HG03280 (cell line): ENCODE measurements at regions not wholly inside any gene's neighbourhood (a gene's known extent, or its start where the extent isn't known, plus 50 kb on each side); places are given as distances from the start of the nearest gene placed in this dataset.

Source experiments
- ATAC-seq: cut with Tn5 transposase; IDR thresholded peaks from one replicate; pipeline ENCODE4 v1.9.1; 2021; ENCODE audit warnings: mild to moderate bottlenecking, moderate library complexity; ENCODE audit not compliant: unreplicated experiment

DNA sequence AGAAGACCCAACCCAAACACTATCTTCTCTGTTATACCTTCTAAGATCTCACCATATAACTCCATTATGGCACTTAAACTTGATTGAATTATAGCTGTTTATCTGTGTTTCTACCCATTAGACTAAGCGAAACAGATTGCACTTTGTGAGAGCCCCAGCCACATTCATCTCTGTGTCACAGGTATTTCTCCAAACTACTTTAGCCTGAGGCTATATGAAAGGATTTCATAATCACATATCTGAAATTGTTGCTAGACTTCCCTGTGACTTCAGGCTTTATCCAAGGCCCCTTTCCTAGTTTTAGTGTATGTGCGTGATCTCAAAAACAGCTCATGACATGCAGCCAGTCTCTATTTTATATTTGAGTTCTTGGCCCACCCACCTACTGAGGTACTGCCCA is 745.0 kb upstream of the ACVR2A start:
- no peak for ATAC-seq

DNA sequence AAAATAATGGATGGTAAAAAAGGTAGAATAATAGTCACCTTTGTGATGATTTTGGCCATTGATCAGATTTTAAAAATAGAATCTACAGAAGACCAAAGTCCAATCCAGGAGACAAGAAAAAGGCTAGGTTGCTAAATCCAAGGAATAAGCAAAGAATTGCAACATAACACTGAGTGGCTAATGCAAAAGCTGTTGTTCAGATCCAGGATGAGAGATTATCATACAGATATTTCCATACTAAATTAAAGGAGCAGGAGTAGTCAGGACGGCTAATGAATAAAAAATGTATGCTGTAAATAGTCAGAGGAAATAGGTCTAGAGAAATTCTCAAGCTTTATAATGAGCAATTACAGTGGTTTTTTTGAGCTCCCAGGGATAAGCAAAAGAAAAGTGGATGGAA is 745.9 kb upstream of the ACVR2A start:
- no peak for ATAC-seq

DNA sequence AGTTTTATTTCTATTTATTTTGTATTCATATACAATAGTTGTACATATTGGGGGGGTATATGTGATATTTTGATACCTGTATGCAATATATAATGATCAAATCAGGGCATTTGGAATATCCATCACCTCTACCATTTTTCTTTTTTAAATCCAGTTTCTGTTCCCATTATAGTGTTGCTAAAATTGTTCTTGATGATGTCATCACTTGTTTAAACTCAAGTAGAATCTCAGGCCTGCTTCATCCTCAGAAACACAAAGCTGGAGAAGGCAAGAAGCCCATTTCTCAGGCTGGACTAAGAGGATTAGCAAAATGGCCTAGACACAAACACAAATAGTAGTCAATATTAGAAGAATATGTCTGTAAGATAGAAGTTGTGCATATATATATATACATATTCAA is 747.1 kb upstream of the ACVR2A start:
- ATAC-seq = no peak

DNA sequence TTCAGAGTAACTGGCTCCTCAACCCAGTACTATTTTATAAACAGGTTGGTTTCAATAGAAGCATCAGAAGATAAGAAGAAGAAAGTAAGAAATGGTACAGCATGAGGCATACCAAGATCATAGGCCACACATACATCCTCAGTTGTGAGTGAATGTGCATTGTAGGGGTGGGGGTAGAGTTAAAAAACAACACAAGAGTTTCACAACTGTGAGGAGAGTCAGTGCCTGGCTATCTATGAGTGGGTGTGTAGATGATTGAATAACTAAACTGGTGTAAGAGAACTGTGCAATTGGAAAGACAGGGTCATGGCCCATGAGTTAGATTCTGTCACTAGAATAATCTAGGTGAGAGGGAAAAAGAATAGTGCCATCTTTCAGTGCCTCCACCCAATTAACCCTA is 748.2 kb upstream of the ACVR2A start:
- no peak for ATAC-seq

DNA sequence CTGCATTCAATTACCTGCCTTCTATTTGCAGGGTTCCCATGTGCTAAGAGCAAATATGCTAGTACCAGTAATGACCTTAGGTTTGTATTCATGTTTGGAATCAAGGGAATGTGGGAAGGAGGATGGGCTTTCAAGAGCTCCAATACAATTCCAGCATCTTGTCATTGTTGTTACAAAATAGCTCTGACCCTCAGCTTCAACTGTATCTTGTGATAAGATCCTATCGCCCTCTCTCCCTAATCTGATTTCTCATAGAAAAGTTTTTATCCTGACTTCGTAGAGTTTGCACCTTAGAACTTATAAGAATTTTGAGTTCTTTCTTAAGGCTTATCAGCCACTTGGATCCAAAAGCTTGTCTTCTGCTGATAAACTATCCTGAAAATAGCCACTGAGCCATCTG is 749.5 kb upstream of the ACVR2A start:
- no peak for ATAC-seq

DNA sequence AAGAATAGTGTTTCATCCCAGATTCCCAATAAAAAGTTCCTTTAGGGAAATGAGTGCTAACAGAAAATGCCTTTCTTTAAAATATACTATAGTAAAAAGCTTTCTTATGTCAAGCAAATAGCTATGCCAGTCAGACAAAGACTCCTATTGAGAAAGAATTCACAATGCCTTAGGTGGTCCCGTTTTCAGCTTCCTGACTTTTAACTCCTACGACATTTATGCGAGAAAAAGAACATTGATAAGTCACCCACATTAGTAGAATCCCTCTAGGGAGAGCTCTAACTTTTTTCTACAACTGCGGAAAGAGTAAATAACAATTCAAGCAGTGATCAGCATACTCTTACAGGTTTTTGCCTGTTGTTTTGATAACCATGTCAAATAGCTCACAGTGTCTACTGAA is 750.8 kb upstream of the ACVR2A start:
- ATAC-seq = no peak

DNA sequence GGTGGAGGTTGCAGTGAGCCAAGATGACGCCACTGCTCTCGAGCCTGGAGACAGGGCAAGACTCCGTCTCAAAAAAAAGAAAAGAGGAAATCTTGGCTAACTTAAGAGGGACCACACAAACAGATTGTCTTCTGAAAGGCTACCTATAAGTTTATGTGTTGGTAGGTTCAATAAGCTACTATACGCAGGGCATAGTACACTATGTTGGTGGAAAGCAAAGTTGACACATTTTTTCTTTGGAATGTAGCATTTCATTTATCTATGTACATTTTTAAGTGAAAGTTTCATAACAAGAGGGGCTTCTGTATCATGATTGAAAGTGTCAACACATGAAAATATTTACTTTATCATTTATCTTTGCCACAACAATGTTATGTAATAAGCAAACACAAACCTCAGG is 752.6 kb upstream of the ACVR2A start:
- ATAC-seq = no peak

DNA sequence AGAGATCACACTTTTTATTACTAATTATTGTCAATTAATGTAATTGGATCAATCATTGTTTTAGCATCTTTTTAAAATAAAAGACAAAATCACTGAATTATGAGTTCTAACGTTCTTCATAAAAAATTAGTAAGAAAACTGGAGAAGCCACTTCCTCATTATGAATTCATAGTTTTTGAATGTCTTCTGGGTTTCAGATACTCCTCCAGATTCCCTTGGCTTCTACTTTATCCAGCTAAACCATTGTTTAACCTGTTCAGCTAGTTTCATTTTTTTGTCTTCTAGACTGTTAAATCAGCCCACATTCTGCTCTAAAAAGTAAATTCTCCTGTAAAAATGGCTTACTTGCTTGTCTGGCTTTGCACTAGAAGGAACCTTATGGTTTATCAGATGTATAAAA is 753.4 kb upstream of the ACVR2A start:
- no peak for ATAC-seq

DNA sequence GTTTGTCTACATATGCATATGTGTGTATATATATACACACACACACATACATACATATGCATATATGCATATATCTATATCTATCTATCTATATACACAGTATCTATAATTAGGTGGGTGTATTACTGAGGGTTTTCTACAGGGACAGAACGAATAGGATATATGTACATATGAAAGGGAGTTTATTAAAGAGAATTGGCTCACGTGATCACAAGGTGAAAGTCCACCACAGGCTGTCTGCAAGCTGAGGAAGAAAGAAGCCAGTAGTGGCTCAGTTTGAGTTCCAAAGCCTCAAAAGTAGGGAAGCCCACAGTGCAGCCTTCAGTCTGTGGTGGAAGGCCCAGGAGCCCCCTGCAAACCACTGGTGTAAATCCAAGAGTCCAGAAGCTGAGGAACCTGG is 756.0 kb upstream of the ACVR2A start:
- no peak for ATAC-seq

DNA sequence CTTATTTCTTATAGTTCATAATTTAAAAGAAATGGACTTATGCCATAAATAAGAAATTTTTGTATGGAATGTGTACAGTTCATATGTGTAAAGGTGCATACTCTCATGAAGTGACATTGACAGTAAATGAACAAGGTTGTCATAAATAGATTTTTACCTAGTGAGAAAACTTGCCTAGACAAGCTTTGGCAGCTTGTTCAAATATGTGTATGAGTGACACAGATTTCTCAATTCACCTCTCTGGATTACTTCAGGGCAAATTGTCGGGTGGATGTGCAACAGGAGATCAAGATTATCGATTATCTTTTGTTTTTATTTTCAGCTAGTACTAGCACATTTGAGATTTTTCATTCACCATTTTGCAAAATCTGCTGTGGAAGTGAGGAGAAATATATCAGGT is 758.1 kb upstream of the ACVR2A start:
- no peak for ATAC-seq

DNA sequence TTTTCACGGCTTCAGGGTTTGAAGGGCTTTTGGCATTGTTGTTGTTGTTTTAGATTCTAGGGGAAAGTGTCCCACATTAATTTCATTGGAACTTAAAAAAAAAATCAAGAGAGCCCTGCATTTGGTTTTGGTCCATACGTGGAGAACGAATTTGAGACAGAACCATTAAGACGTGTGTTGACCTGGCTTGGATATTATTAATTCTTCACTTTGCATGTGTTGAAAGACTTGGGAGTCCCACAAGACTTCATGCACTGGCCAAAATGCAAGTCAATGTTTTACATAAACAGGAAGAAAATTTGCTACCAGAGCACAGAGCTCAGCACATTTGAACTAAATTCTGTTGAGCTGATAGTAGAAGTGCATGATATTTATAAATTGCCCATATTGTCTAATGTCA is 761.2 kb upstream of the ACVR2A start:
- ATAC-seq = no peak

DNA sequence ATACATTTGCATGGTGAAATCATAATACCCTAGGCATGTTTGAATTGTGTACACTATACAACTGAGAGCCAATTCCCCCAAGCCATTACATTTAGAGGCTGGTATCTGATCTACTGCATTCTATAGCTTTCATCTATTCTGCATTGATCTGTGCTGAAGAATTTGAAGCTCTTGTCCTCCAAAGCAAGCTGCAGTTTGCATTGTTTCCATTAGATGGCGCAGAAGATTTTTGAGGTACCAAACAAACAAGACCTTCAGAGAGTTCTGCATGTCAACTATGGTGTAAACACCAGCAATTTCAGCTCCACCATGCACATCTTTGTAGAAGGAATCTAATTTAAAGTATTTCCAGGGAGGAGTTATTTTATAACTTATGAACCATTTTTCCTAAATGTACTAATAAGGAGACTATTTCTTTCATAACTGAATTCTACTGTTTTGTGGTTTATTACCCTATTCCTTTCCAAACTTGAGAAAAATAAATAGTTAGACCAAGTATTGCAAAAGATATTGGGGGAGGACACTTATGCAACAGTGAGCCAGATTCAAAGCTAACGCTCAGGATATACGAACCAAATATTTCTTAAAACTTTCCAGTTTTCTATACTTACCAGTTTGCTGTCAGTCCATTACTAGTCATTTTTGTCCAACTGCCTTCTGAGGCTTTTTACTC is 761.8 kb upstream of the ACVR2A start:
- ATAC-seq = peak; percentile 76

DNA sequence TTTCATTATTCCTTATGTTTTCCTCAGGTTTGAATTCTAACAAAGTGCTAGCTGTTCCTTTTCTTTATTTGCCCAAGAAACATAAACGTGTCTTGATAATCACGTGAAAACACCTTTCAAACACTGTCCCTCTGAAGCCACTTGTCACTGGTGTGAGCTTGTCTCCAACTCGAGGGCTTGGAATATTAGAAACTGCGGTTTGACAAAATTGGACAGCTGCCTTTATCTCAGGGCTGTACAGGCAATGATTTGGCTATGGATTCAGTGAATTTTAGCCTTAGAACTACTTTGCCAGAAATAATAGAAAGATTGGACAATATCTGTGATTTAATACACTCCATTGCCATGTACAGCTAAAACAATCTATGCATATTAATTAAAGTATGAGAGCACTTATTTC is 763.0 kb upstream of the ACVR2A start:
- ATAC-seq = no peak

DNA sequence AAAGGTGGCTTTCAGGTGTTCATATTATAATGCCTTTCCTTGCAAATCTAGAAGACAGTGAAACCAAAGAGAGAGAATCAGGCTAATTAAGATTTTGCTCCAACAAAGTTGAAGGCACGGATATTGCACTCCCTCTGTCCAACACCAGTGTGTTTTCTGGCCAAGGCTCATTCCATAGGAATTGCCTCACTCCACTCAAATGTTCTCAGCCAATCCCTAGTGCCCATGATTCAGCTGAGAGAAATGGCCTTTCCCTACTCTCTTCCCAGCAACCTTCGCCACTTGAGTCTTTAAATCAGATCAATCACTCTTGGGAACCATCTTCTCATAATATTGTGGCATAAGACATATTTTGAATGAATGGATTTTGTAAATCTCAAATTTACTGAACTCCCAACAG is 768.2 kb upstream of the ACVR2A start:
- no peak for ATAC-seq

DNA sequence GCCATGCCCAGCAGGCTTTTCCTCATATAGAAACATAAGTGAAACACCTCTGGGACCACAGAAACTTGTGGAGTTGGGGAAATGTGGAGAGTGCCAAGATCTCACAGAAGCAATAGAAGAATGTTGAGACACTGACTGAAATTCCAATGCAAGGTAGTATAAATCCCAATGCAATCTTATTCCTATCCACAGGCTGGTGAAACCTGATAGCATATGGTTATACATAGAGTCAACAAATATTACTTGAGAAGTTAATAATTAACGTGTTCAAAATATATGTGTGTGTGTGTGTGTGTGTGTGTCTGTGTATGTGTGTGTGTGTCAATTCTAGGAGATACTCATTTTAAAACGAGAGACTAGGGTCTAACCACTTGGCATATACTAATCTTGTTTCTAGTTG is 776.8 kb upstream of the ACVR2A start:
- ATAC-seq = no peak

DNA sequence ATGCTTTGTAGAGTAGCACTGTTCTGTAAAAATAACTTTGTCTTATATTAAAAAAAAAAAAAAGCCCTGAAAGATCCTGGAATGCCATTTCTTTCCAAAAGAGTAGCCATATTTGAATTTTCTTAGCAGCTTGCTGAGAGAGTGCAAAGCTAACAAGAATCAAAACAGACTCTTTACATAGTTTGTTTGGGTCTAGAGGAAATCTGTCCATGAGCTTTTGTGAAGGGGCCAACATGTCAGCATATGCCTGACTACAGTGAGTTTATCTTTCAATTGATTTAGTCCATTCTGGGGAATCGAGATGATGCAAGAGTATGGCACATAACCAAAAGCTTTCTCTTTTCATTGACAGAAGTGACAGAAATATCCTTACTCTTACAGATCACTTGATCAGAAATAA is 777.7 kb upstream of the ACVR2A start:
- no peak for ATAC-seq

DNA sequence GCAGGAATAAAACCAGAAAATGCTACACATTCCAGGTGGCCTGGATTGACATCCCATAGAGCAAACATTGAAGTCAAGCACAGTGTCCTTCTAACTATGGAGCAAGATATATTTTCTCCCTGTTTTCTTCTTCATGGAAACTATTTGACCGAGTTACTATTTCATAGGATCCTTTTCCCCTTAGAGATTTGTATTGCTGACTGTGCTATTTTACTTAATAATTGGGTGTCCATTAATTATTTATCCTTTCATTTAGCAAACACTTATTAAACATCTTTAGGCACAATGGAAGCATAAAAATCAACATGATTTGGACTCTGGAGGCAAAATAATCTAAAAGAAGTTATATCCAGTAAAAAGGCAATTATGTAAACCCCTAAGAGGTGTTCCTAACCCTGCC is 782.8 kb upstream of the ACVR2A start:
- ATAC-seq = no peak

DNA sequence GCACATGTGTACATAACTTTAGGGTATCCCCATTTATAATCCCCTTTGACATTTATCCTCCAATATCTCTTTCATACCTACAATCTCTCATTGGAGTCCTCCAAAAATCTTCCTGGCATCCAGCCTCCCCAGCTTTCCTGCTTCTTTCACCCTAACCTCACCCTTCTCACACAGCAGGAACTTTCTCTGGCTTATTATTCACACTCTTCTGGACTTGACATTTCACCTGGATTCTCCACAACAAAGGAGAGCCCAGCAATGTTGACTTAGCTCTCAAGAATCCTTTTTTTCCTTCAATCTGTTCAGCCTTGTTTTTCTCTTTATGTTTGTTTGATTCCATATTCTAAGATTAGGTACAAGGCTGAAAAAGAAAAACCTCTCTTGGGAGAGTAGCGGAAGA is 783.6 kb upstream of the ACVR2A start:
- no peak for ATAC-seq

DNA sequence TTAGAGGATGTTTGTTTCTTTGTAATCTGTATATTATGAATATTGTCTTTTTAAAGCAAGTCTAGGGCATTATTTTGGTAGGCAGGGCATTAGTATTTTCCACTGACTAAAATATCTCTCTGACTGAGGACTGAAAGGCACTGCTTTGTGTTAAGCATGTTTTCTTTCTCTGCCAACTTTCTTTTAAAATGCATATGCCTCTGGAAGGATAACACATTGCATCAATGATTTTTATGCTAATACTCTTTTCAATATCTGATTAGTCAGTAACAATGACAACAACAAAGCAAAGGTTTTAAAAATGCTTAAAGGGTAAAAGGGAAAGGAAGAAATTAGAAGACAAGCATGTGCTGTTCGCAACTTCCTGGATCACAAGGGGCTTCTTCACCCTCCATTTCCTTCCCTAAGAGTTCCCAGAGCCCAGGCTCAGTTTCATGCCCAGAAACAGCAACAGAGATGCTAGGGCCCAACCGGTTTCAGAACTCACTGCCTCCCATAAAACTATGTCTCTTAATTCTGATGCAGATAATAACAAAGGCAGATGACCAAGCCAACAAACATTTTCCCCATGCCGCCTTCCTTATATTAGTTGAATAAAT is 786.8 kb upstream of the ACVR2A start:
- no peak for ATAC-seq

DNA sequence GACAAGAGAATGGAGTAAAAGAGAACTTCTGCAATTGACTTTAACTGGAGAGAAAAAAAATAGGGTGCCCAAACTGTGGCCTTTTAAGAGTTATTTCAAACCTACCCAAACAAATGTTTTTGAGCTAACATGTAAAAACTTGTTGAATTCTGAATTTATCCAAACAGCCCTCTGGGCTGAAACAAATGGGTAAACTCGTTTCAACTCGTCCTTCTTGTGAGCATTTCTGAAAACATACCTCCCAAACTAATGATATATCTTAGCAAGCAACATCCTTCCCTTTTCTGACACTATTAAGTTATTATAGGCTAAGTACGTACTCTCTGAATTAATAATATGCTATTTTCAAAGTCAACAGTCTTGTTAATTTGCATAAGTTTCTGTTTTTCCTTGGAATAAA is 793.0 kb upstream of the ACVR2A start:
- no peak for ATAC-seq

DNA sequence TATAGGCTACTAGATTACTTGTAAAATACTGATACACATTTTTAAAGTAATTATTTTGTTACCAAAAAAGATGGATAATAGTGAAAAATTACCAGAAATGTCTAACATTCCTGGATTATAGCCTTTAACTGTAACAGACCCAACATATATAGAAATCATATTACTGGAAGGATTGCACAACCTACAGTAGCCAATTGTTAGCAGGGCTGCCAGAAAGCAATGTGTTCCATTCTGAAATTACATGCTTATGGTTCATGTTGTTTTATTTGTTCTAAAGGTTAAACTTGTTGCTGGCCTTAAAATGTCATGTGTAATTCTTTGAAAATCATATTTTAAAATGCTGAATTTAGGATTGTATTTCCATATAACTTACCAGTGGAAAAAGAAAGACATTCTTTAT is 793.6 kb upstream of the ACVR2A start:
- ATAC-seq = no peak

DNA sequence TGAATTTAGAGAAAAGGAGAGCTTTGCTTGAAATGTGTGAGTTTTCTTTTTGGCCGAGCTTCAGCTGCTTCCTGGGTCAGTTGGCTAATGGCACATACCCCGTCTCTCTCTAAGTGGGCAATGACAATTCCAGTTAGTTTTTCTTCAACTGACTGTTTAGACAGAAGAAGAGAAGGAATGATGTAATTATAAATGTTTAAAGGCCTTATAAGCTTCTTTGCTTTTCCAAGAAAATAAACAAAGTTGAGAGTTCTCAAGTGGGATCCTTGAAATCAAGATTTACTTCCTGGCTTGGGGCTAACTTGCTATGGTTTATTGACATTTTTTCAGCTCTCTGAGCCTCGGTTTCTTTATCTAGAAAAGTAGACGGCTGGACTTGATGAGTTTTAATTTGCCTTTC is 794.9 kb upstream of the ACVR2A start:
- ATAC-seq = no peak

DNA sequence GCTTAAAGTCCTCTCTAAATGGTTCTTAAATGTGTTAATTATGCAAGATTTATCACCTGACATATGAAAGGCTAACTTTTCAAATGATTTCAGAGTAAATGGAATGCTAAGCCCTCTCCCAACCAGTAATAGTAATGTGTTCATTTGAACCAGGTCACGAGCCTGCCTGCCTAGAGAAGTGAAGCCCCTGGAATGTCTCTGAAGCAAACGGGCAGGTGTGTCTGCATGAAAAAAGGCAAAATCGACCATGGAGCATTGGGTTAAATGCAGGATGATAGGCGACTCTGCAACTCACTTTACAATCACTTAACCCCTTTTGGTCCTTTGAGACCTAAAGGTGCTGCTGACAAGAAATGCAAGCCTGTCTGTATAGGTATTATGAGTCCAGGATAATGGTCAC is 798.4 kb upstream of the ACVR2A start:
- no peak for ATAC-seq
